NOMO-1 (cell line): ENCODE measurements at regions not wholly inside any gene's neighbourhood (a gene's known extent, or its start where the extent isn't known, plus 50 kb on each side); places are given as distances from the start of the nearest gene placed in this dataset.
"Not testable (repeated sequence)": the region's sequence is repeated elsewhere in the genome, so short reads cannot be mapped to it uniquely, and the experiment has no call there.

ENCODE experiments used
- DNase-seq, 2 experiments: peaks; one replicate each; lab custom pipeline; 2025; ENCODE audit not compliant: unreplicated experiment in 2 of 2; lab: John Stamatoyannopoulos, UW

GRCh38 chr2:131733530-131733929, 205.8 kb downstream of the CCDC74A start:
- DNase-seq: not testable (repeated sequence)

- not testable (repeated sequence) for DNase-seq
Measured at GRCh38 chr2:131736406-131736805, 208.7 kb downstream of the CCDC74A start.

GRCh38 chr2:131738533-131738932, 210.8 kb downstream of the CCDC74A start:
- DNase-seq: not testable (repeated sequence)

GRCh38 chr2:131738996-131739434, 211.3 kb downstream of the CCDC74A start:
- not testable (repeated sequence) for DNase-seq

- no peak for DNase-seq
Measured at GRCh38 chr2:131753640-131754561, 226.2 kb downstream of the CCDC74A start.

GRCh38 chr2:131754929-131755720, 227.4 kb downstream of the CCDC74A start:
- DNase-seq: no peak

GRCh38 chr2:131756141-131756907, 228.6 kb downstream of the CCDC74A start:
- DNase-seq: no peak

GRCh38 chr2:131758941-131759340, 231.3 kb downstream of the CCDC74A start:
- not testable (repeated sequence) for DNase-seq

GRCh38 chr2:131774955-131775555, 247.4 kb downstream of the CCDC74A start:
- not testable (repeated sequence) for DNase-seq

GRCh38 chr2:131775903-131776506, 248.3 kb downstream of the CCDC74A start:
- DNase-seq: not testable (repeated sequence)

- not testable (repeated sequence) for DNase-seq
Measured at GRCh38 chr2:131780446-131780845, 252.8 kb downstream of the CCDC74A start.

GRCh38 chr2:131801210-131801744, 273.6 kb downstream of the CCDC74A start:
- DNase-seq: no peak

- DNase-seq: not testable (repeated sequence)
Measured at GRCh38 chr2:131801745-131802350, 274.2 kb downstream of the CCDC74A start.

GRCh38 chr2:131802351-131802836, 274.7 kb downstream of the CCDC74A start:
- not testable (repeated sequence) for DNase-seq

GRCh38 chr2:131803237-131803636, 275.5 kb downstream of the CCDC74A start:
- DNase-seq: not testable (repeated sequence)

GRCh38 chr2:131812605-131813004, 284.9 kb downstream of the CCDC74A start:
- DNase-seq: not testable (repeated sequence)

- DNase-seq: not testable (repeated sequence)
Measured at GRCh38 chr2:131813378-131813777, 285.7 kb downstream of the CCDC74A start.

GRCh38 chr2:131818267-131818973, 290.7 kb downstream of the CCDC74A start:
- not testable (repeated sequence) for DNase-seq
